ENCODE measurements at regions not wholly inside any gene's neighbourhood (a gene's known extent, or its start where the extent isn't known, plus 50 kb on each side); places are given as distances from the start of the nearest gene placed in this dataset.

DNA sequence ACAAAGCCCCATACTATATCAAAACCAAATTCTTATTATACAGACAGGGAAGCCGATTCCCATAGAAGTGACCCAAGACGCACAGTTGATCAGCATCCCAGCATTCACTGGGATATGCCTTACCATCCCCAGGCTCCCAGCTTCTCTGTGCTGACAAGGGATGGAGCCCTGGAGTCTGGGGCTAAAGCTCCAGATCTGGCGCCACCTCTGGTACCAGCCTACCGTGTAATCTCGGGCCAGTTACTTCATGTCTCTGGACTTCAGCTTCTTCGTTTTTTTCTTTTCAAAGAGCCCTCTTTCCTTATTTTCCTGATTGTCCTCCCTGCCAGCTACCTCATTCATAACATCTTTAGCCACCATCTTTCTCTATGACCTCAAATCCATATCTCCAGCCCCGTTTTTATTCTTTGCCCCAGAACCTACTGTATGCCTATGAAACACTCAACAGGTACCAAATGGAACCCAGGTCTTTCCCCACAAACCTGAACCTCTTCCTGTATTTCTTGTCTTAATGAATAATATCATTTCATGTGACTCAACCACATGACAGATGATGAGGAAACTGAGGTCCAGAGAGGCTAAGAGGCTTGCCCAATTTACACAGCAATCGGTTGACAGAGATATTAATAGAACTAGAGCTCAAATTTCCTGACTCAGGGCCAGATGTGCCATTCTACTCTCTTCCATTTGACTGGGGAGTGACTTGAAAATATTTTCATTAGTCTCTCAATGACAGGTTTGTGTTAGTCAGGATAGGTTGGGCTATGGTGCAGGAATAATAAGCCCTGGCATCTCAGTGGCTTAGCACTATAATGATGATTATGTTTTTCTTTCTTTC, 85.4 kb upstream of the TLE3 start:
- intact Hi-C loops (cut with micrococcal nuclease) = no loop called here
- Mint-ChIP-seq H3K27ac (no peak overlapping the region), H3K27me3 (peaks cover 59% of the 10 kb centered on the region), H3K9me3 (no peaks in the 10 kb centered on the region), H3K36me3 (ENCODE audit: low read depth) (no peaks in the 10 kb centered on the region), H3K4me3 (no peak overlapping the region), H3K4me1 (ENCODE audit: low read depth) (peaks cover 11% of the 10 kb centered on the region)

DNA sequence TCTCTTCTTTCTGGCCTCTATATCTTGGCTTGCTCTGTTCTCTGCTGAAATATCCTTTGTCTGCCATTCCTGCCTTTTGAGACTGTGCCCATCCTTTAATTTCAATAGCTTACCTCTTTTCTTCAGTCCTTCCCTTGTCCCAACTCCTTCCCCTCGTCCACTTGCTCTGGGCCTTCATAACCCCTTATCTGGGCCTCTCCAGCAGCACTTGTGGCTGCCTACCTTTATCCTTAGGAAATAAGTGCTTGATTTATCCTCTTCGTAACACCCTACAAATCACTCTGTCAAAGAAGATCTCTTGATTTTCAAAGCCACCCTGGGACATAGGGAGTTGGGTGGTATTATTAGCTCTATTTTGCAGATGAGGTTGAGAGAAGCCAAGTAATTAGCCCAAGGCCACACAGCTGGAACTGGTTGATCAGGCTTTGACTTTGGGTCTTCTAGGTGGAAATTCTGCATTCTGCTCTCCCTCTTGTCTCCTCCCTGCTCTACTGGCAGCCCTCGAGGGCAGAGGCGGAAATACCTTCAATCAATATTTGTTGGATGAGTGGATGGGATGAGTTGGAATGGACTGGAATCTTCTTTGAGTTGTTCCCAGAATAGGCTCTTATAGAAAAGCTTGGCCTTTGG, 84.0 kb upstream of the TLE3 start:
- no peaks in the 10 kb centered on the region for H3K36me3 Mint-ChIP-seq (ENCODE audit: low read depth)
- intact Hi-C loops (cut with micrococcal nuclease) = no loop called here
- H3K27me3 Mint-ChIP-seq = peaks cover 45% of the 10 kb centered on the region
- H3K27ac Mint-ChIP-seq = no peak overlapping the region
- H3K4me1 Mint-ChIP-seq (ENCODE audit: low read depth) = peaks cover 11% of the 10 kb centered on the region
- no peak overlapping the region for H3K4me3 Mint-ChIP-seq
- H3K9me3 Mint-ChIP-seq = no peaks in the 10 kb centered on the region

DNA sequence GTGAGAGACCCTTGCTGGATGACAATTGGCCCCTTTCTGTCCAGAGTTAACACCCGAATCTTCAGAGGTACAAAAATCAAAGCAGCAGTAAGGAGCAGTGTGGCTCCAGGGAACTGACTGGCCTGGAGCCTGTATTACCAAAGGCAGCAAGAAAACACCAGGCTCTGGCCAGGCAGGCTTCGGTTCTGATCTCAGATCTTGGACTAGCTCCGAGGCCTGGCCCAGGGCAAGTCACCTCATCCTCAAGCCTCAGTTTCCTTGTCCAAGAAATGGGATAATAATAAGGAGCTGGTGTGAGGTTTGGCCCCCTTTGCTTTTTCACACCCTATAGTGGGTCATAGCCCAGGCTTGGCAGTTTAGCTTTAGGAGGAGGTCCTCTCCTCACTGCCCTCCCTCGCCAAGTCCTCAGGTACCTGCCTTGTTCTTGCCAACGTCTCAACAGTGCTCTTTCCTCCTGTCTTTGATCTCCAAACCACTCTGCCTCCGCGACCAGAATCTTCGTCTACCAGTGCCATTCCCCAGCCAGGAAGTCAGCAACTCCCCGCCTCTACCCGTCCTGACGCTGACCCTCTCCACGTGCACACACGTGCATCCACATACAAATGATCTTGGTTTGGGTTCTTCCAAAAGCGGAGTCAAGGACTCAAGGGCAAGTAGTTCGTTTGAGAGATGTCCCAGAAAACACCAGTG, 82.6 kb upstream of the TLE3 start:
- Mint-ChIP-seq H3K9me3 (no peaks in the 10 kb centered on the region), H3K27me3 (peaks cover 36% of the 10 kb centered on the region), H3K4me3 (no peak overlapping the region), H3K4me1 (ENCODE audit: low read depth) (peaks cover 11% of the 10 kb centered on the region), H3K27ac (no peak overlapping the region), H3K36me3 (ENCODE audit: low read depth) (no peaks in the 10 kb centered on the region)
- intact Hi-C loops (cut with micrococcal nuclease) = no loop called here

DNA sequence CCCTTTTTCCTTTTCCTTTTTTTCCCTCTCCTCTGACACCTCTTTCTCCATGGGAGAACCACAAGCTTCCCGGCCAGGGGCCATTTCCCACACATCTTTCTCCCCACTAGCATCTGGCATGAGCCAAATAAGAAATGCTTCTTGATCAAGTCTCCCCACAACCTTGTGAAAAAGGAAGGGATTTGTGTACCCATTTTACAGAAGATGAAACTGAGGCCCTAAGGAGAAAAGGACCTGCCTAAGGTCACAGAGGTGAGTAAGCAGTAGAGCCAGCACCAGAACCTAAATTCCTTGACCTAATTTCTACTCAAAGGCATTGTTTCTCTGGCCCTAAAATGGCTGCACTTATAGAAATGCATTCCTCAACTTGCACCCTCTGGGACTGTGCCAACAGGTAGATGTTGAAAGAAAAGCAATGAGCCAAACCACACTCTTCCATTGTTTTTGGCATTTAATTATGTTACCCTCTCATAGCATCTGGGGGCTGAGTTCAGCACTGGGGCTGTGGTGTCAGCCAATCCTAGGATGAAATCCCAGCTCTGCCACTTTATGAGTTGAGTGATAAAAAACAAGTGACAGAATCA, 81.7 kb upstream of the TLE3 start:
- no peaks in the 10 kb centered on the region for H3K9me3 Mint-ChIP-seq
- H3K4me1 Mint-ChIP-seq (ENCODE audit: low read depth) = peaks cover 11% of the 10 kb centered on the region
- H3K36me3 Mint-ChIP-seq (ENCODE audit: low read depth) = no peaks in the 10 kb centered on the region
- no peak overlapping the region for H3K4me3 Mint-ChIP-seq
- intact Hi-C loops (cut with micrococcal nuclease) = no loop called here
- H3K27me3 Mint-ChIP-seq = peaks cover 35% of the 10 kb centered on the region
- H3K27ac Mint-ChIP-seq = no peak overlapping the region

DNA sequence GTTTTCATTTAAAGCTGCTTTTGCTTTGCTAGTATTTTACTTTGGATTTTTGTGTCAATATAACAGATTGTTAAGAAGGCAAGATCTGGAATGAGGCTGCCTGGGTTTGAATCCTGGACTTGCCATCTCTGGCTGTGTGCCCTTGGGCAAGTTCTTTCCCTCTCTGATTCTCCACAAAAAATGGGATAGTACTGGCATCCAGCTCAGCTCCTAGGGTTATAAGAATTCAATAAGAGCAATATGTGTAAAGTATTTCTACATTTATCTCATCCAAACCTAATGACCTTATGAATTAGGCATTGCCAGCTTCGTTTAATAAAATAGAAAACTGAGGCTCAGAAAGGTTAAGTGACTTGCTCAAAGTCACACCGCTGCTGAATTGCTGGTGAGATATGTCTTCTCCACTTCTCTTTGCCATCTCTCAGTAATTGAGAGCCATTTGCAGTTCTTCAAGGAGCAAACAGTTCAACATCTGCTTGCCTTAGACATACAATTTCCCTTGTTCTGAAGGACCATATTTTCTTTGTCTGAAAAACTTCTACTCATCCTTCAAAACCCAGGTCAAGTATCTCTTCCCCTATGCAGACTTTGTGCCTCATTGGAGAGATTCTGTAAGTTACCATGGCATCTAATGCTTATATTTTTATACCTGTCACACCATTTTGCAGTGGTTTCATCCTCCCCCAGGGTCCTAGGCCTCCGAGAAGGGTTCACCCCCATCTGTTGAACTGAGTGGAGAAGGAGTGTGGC, 80.8 kb upstream of the TLE3 start:
- intact Hi-C loops (cut with micrococcal nuclease) = no loop called here
- Mint-ChIP-seq H3K9me3 (no peaks in the 10 kb centered on the region), H3K4me3 (no peak overlapping the region), H3K36me3 (ENCODE audit: low read depth) (no peaks in the 10 kb centered on the region), H3K27ac (no peak overlapping the region), H3K27me3 (peaks cover 44% of the 10 kb centered on the region), H3K4me1 (ENCODE audit: low read depth) (peaks cover 7% of the 10 kb centered on the region)

DNA sequence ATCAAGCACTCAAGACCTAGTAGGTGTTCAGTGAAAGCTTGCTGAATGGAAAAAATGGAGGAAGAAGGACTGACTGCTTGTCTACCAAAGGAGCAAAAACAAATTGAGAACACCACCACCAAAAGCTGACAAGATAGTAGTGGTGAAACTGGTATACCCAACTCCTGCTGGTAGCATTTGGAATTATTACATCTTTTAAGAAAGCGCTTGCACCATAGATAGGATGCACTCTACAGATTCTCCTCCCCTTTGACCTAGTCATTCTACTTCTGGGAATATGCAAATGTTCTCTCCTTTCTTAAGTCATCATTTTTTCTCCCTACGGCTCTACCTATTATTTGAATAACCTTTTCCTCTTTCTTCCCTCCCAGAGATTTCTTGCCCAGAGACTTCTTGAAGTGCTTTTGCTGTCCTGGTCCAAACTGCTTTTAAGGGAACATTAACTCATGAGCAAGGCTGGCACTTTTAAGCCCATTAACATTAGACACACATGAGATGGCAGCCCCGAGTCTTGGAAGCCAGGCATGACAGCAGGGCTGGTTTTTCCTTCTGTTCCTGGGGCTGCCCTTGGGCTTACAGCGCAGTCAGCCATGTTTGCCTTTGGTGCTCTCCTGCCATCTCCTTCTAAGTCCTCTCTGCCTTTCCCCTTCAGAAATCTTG, 75.0 kb upstream of the TLE3 start:
- peaks cover 15% of the 10 kb centered on the region for H3K4me1 Mint-ChIP-seq (ENCODE audit: low read depth)
- intact Hi-C loops (cut with micrococcal nuclease) = no loop called here
- H3K9me3 Mint-ChIP-seq = no peaks in the 10 kb centered on the region
- peaks cover 36% of the 10 kb centered on the region for H3K27me3 Mint-ChIP-seq
- no peak overlapping the region for H3K4me3 Mint-ChIP-seq
- H3K27ac Mint-ChIP-seq = no peak overlapping the region
- H3K36me3 Mint-ChIP-seq (ENCODE audit: low read depth) = no peaks in the 10 kb centered on the region

DNA sequence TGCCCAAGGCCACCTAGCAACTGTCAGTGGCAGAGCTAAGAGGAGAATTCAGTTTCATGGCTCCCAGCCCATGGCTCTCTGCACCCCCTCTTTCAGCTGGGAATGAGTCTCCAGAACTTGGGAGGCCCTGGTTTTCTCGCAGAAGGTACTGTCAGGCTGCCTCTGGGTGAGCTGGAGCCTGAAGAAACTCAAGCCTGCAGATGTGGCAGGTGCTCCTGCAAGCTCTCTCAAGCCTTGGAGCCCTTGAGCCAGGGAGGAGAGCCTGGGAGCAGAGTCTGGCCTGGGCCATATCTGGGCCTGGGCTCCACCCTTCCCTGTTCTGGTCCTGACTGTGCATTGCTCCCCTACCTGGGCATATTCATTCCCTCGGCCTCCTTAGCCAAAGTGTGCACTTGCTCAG, 74.4 kb upstream of the TLE3 start:
- H3K36me3 Mint-ChIP-seq (ENCODE audit: low read depth) = no peaks in the 10 kb centered on the region
- no peak overlapping the region for H3K4me3 Mint-ChIP-seq
- intact Hi-C loops (cut with micrococcal nuclease) = no loop called here
- H3K27me3 Mint-ChIP-seq = peaks cover 36% of the 10 kb centered on the region
- H3K9me3 Mint-ChIP-seq = no peaks in the 10 kb centered on the region
- no peak overlapping the region for H3K27ac Mint-ChIP-seq
- peaks cover 15% of the 10 kb centered on the region for H3K4me1 Mint-ChIP-seq (ENCODE audit: low read depth)

DNA sequence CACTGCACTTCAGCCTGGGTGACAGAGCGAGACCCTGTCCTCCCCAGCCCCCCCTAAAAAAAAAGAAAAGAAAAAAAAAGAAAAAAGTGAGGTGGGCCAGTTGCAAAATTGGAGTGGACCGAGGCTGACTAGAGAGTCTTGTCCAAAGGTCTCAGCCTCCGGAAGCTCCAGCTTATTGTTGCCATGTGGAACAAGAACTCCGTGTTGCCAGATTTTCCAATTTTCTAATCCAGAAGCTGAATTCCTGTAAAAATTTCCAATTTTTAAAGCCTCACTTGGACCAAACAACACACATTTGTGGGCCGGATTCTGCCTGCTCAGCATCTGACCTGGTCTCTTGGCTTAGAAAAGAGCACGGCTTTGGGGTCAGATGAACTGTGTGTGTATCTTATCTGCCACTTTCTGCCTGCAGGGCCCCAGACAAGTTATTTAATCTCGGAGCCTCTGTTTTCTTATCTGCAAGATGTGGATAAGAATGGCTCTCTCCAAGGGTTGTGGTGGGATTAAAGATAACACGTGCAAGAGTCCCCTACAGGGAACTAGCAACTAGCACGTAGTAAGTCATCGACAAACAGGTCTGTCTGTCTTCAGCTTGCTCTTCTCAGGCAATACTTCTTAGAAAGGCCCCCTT, 73.7 kb upstream of the TLE3 start:
- intact Hi-C loops (cut with micrococcal nuclease) = no loop called here
- H3K9me3 Mint-ChIP-seq = no peaks in the 10 kb centered on the region
- H3K4me1 Mint-ChIP-seq (ENCODE audit: low read depth) = peaks cover 15% of the 10 kb centered on the region
- peaks cover 37% of the 10 kb centered on the region for H3K27me3 Mint-ChIP-seq
- H3K27ac Mint-ChIP-seq = no peak overlapping the region
- no peaks in the 10 kb centered on the region for H3K36me3 Mint-ChIP-seq (ENCODE audit: low read depth)
- H3K4me3 Mint-ChIP-seq = no peak overlapping the region

DNA sequence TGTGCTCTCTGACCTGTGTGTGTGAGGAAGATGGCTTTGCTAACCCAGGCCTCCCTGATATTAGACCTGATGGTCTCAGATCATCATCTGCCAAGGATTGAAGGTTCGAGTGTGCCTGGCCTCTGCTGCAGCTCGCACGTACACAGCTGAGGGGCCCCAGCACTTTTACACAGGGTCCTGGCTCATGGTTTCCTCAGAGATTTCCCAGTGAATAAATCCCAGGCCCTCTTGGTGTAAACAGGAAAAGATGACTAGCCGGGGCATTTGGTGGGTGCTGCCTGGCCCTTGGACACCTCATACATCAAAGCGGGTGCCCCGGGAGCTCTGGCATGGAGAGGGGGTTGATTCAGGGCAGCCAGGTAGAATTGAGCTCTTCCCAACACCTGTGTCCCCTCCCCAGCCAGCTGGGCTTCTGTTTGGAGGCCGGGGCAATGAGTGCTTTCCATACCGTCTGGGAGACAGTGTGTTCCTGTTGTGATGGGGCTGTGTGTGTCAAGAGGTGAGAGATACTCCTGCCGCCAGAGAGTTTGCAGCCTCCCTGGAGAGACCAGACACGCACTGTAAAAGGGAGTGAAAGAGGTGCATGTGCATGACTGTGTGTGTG, 72.5 kb upstream of the TLE3 start:
- Mint-ChIP-seq H3K27me3 (peaks cover 44% of the 10 kb centered on the region), H3K36me3 (ENCODE audit: low read depth) (no peaks in the 10 kb centered on the region), H3K27ac (no peak overlapping the region), H3K9me3 (no peaks in the 10 kb centered on the region), H3K4me3 (no peak overlapping the region), H3K4me1 (ENCODE audit: low read depth) (peaks cover 15% of the 10 kb centered on the region)
- intact Hi-C loops (cut with micrococcal nuclease) = no loop called here

DNA sequence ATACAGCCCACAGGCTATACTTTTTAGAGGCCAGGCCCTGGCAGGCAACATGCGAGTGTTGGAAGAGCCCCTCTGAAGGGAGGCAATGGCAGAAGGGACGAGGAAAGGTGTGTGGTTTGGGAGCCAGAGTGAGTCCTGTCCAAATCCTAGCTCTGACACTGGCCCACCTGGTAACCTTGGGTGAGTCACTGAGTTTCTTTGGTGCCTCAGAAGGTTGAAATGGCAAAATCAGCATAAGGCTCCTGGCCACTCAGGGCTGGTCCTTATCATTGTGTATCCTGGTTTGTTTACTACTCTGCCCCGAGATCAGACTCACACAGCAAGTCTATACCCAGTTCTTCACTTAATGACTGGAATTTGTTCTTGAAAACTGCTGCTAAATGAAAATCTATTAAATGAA, 71.4 kb upstream of the TLE3 start:
- intact Hi-C loops (cut with micrococcal nuclease) = no loop called here
- Mint-ChIP-seq H3K27me3 (peaks cover 45% of the 10 kb centered on the region), H3K4me3 (no peak overlapping the region), H3K27ac (no peak overlapping the region), H3K36me3 (ENCODE audit: low read depth) (no peaks in the 10 kb centered on the region), H3K4me1 (ENCODE audit: low read depth) (peaks cover 15% of the 10 kb centered on the region), H3K9me3 (no peaks in the 10 kb centered on the region)

DNA sequence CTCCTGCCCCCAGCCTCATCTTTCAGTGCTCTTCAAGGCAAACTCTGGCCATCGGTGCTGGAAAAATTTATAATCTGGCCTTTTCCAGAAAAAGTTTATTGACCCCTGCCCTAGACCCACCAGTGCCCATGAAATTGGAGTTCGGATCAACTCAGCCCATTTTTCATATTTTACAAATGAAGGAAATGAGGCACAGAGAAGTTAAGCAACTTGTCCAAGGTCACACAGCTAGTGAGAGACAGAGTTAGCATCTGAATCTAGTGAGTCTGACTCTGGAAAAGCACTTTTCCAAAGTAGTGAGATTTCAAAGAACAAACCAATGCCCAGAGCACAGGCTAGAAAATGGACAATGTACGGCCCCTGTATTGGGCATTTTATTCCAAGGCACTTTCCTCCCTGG, 69.4 kb upstream of the TLE3 start:
- intact Hi-C loops (cut with micrococcal nuclease) = no loop called here
- H3K27ac Mint-ChIP-seq = no peak overlapping the region

DNA sequence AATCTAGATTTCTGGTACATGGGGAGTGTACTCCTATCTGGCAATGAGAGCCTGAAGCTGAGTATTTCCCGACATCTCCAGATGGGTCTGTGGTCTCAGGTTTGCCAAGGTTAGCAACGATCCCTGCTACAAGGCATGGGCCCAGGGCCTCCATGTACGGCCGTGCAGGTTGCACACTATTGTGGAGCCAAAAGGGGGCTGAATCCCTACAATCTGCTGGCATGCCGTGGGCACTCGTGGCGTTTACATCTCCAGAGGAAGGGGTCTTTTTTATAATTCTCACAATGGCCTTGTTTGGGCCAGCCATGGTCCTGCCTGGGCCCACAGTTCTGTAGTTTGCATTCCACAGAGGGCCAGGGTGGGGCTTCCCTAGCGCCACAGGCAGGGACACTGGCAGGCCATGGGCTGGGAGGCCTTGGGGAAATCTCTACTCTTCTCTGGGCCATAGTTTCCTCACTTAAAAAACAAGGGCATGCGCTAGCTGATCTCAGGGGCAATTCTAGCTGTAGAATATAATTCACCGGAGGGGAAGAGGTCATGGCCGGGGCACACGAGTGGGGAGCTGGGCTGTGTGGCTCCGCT, 68.9 kb upstream of the TLE3 start:
- Mint-ChIP-seq H3K36me3 (ENCODE audit: low read depth) (no peaks in the 10 kb centered on the region), H3K9me3 (no peaks in the 10 kb centered on the region), H3K27ac (no peak overlapping the region), H3K4me1 (ENCODE audit: low read depth) (peaks cover 10% of the 10 kb centered on the region), H3K27me3 (peaks cover 42% of the 10 kb centered on the region), H3K4me3 (no peak overlapping the region)
- intact Hi-C loops (cut with micrococcal nuclease) = no loop called here

More for the DNA sequence above, 69.4 kb upstream of the TLE3 start:
- Mint-ChIP-seq H3K36me3 (ENCODE audit: low read depth) (no peaks in the 10 kb centered on the region), H3K4me1 (ENCODE audit: low read depth) (peaks cover 5% of the 10 kb centered on the region), H3K4me3 (no peak overlapping the region), H3K27me3 (peaks cover 41% of the 10 kb centered on the region), H3K9me3 (no peaks in the 10 kb centered on the region)

Measured in dendritic cell treated with granulocyte-macrophage colony-stimulating factor and Interleukin-4, amounts not matched to agents 40 ng/mL and 50 ng/mL, for 4 days (primary cell).